Esophagus (tissue), 2 donors: ENCODE measurements at regions not wholly inside any gene's neighbourhood (a gene's known extent, or its start where the extent isn't known, plus 50 kb on each side); places are given as distances from the start of the nearest gene placed in this dataset.

Experiments
- H3K27ac ChIP-seq, 2 donors: one replicate each; pipeline ENCODE4 v1.5.1; 2013; ENCODE audit warnings: low read depth in 2 of 2, mild to moderate bottlenecking in 2 of 2, inconsistent platforms in 1 of 2, low read length in 1 of 2, moderate library complexity in 1 of 2
- H3K27me3 ChIP-seq, 2 donors: one replicate each; pipeline ENCODE4 v1.6.1; 2013; ENCODE audit warnings: low read length in 2 of 2, control low read depth in 1 of 2, mild to moderate bottlenecking in 1 of 2; ENCODE audit not compliant: insufficient read depth in 2 of 2, control insufficient read depth in 1 of 2
- H3K36me3 ChIP-seq, 2 donors: one replicate each; pipeline ENCODE4 v1.6.1; 2013; ENCODE audit warnings: low read length in 1 of 2; ENCODE audit not compliant: control insufficient read depth in 2 of 2, insufficient read depth in 2 of 2
- H3K4me1 ChIP-seq, 2 donors: one replicate each; pipeline ENCODE4 v1.6.1; 2013; ENCODE audit warnings: low read length in 1 of 2; ENCODE audit not compliant: control insufficient read depth in 2 of 2, insufficient read depth in 2 of 2
- H3K4me3 ChIP-seq, 2 donors: one replicate each; pipeline ENCODE4 v1.5.1; 2013; ENCODE audit warnings: low read length in 2 of 2, mild to moderate bottlenecking in 2 of 2, low read depth in 1 of 2, moderate library complexity in 1 of 2
- H3K9me3 ChIP-seq, 2 donors: one replicate each; pipeline ENCODE4 v1.6.1; 2013; ENCODE audit warnings: mild to moderate bottlenecking in 2 of 2, low read depth in 1 of 2, low read length in 1 of 2, moderate library complexity in 1 of 2; ENCODE audit not compliant: control insufficient read depth in 2 of 2, insufficient read depth in 1 of 2
- WGBS, 2 donors: extraction: QIAGEN DNeasy Blood & Tissue Kit; methylation state at CpG; one replicate each; pipeline ENCODE4 v1.1.7; 2013; 5-methylcytosine and 5-hydroxymethylcytosine counted together
- donor health status: healthy with polysubstance abuse.
- donor health status: Bipolar disorder and iron deficiency.

- Histone ChIP-seq H3K4me3 (no peak overlapping the region), H3K27ac (no peak overlapping the region), H3K9me3 (no peaks in the 10 kb centered on the region), H3K27me3 (no peaks in the 10 kb centered on the region), H3K36me3 (no peaks in the 10 kb centered on the region), H3K4me1 (peaks cover 0 to 5% of the 10 kb centered on the region in 2 donors)
- 81 to 87% methylated on average over 4 of the region's 4 CpGs for WGBS, 2 donors
Observed at GRCh38 chr11:15665368-15665871, 550.7 kb downstream of the INSC start.

- WGBS, 2 donors: 86 to 88% methylated on average over 3 of the region's 3 CpGs
- H3K4me1 ChIP-seq: peaks cover 0 to 5% of the 10 kb centered on the region in 2 donors
- H3K27me3 ChIP-seq: no peaks in the 10 kb centered on the region
- no peaks in the 10 kb centered on the region for H3K36me3 ChIP-seq
- H3K4me3 ChIP-seq: no peak overlapping the region
- no peaks in the 10 kb centered on the region for H3K9me3 ChIP-seq
- no peak overlapping the region for H3K27ac ChIP-seq
Observed at GRCh38 chr11:15667127-15667725, 552.5 kb downstream of the INSC start.

GRCh38 chr11:15668718-15669117 is 554.0 kb downstream of the INSC start:
- H3K4me3 ChIP-seq: no peak overlapping the region
- peaks cover 0 to 4% of the 10 kb centered on the region in 2 donors for H3K4me1 ChIP-seq
- H3K9me3 ChIP-seq: no peaks in the 10 kb centered on the region
- H3K27ac ChIP-seq: no peak overlapping the region
- H3K36me3 ChIP-seq: no peaks in the 10 kb centered on the region
- no peaks in the 10 kb centered on the region for H3K27me3 ChIP-seq
- 96 to 97% methylated on average over 3 of the region's 3 CpGs for WGBS, 2 donors

DNA sequence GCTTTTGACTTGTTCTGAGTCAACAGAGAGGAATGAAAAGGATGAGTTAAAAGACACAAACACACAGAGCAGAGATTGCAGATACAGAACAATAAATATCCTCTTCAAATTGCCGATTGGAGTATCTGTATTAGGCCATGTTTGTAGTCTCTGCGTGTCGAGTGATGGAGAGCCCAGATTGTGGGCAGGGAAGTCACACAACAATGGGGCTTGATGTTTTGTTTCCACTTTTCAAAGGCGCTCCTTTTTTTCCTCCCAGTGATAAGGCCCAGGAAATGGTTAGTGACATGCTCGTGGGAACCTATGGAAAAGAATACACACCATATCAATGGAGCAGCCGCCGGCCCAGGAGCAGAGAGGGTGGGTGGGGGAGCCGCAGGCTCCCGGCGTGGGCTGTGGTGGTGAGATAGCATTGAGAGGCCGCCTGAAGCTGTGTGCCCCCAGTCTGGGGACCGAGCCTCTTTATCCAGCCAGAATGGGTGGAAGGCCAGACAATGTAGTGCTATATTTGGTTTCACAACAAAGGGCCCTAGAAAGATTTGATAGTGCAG is 555.9 kb downstream of the INSC start:
- no peaks in the 10 kb centered on the region for H3K27me3 ChIP-seq
- no peaks in the 10 kb centered on the region for H3K36me3 ChIP-seq
- H3K4me1 ChIP-seq: no peaks in the 10 kb centered on the region
- H3K27ac ChIP-seq: no peak overlapping the region
- WGBS, 2 donors: 75 to 82% methylated on average over 12 of the region's 12 CpGs
- no peak overlapping the region for H3K4me3 ChIP-seq
- H3K9me3 ChIP-seq: no peaks in the 10 kb centered on the region

DNA sequence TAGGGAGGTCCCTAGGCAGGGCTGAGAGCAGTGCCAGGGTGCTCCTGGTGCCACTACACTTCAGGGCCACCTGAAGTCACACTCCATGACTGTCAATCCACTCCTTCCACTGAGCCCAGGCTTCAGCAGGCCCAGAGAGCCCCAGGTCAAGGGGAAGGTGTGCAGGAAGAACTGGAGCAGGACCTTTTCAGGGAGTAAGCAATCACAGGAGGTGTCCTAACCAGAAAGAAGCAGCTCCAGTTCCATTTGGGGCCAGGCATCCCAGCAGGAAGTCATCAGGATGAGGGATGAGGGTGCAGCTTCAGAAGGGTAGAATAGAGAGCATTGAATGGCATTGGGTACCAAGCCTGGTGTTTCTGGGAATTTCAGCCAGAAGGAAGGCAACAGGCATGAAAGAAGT is 556.5 kb downstream of the INSC start:
- no peaks in the 10 kb centered on the region for H3K27me3 ChIP-seq
- no peak overlapping the region for H3K27ac ChIP-seq
- no peak overlapping the region for H3K4me3 ChIP-seq
- no peaks in the 10 kb centered on the region for H3K4me1 ChIP-seq
- H3K9me3 ChIP-seq: no peaks in the 10 kb centered on the region
- no peaks in the 10 kb centered on the region for H3K36me3 ChIP-seq

DNA sequence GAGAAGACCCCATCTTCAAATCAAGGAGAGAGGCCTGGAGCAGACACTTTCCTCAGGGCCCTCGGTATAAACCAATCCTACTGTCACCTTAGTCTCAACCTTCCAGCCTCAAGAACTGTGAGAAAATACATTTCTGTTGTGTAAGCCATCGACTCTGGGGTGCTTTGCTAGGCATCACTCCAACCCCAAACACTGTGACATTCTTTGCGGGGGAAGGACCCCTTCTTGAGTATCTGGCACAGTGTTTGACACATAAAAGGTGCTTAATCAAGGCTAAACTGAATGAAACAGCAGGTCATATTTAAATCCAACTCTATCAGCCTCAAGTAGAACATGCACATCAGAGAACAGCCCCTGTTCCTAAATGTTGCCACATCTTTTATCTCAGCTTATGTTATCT is 558.1 kb downstream of the INSC start:
- H3K9me3 ChIP-seq: no peaks in the 10 kb centered on the region
- no peak overlapping the region for H3K27ac ChIP-seq
- 88 to 89% methylated on average over 3 of the region's 3 CpGs for WGBS, 2 donors
- H3K4me3 ChIP-seq: no peak overlapping the region
- H3K27me3 ChIP-seq: no peaks in the 10 kb centered on the region
- no peaks in the 10 kb centered on the region for H3K4me1 ChIP-seq
- H3K36me3 ChIP-seq: no peaks in the 10 kb centered on the region

- Histone ChIP-seq H3K27me3 (no peaks in the 10 kb centered on the region), H3K36me3 (no peaks in the 10 kb centered on the region), H3K4me3 (no peak overlapping the region), H3K9me3 (no peaks in the 10 kb centered on the region), H3K4me1 (no peaks in the 10 kb centered on the region), H3K27ac (no peak overlapping the region)
Observed at GRCh38 chr11:15673408-15673831, 558.7 kb downstream of the INSC start.

- Histone ChIP-seq H3K27ac (no peak overlapping the region), H3K36me3 (no peaks in the 10 kb centered on the region), H3K9me3 (no peaks in the 10 kb centered on the region), H3K27me3 (no peaks in the 10 kb centered on the region), H3K4me3 (no peak overlapping the region), H3K4me1 (no peaks in the 10 kb centered on the region)
- 91 to 96% methylated on average over 1 of the region's 1 CpG for WGBS, 2 donors
Observed at GRCh38 chr11:15674756-15675155, 560.0 kb downstream of the INSC start.

- H3K27me3 ChIP-seq: no peaks in the 10 kb centered on the region
- 68 to 84% methylated on average over 1 of the region's 1 CpG for WGBS, 2 donors
- no peak overlapping the region for H3K4me3 ChIP-seq
- no peaks in the 10 kb centered on the region for H3K4me1 ChIP-seq
- H3K9me3 ChIP-seq: no peaks in the 10 kb centered on the region
- no peak overlapping the region for H3K27ac ChIP-seq
- no peaks in the 10 kb centered on the region for H3K36me3 ChIP-seq
Observed at GRCh38 chr11:15675683-15676082, 561.0 kb downstream of the INSC start.

DNA sequence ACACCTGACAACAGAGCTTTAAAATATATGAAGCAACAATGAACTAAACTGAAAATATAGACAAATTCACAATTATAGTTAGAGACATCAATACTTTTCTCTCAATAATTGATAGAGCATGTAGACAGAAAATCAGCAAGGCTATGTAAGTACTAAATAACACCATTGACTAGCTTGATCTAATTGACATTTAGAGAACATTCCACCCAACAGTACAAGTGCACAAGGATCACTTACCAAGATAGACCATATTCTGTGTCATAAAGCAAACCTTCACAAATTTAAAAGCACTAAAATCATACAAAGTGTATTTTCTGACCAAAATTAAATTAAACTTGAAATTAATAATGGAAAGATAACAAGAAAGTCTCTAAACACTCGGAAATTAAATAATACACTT is 562.5 kb downstream of the INSC start:
- no peak overlapping the region for H3K27ac ChIP-seq
- 86 to 93% methylated on average over 1 of the region's 1 CpG for WGBS, 2 donors
- no peak overlapping the region for H3K4me3 ChIP-seq
- H3K4me1 ChIP-seq: no peaks in the 10 kb centered on the region
- H3K27me3 ChIP-seq: no peaks in the 10 kb centered on the region
- no peaks in the 10 kb centered on the region for H3K9me3 ChIP-seq
- H3K36me3 ChIP-seq: no peaks in the 10 kb centered on the region
